ENCODE measurements at regions not wholly inside any gene's neighbourhood (a gene's known extent, or its start where the extent isn't known, plus 50 kb on each side); places are given as distances from the start of the nearest gene placed in this dataset.
"Not testable (repeated sequence)": the region's sequence is repeated elsewhere in the genome, so short reads cannot be mapped to it uniquely, and the experiment has no call there.

- DNase-seq (ENCODE audit: low spot score) = no peak
Measured at GRCh38 chr12:47373554-47374150, 293.9 kb upstream of the AMIGO2 start.

- DNase-seq (ENCODE audit: low spot score) = no peak
Measured at GRCh38 chr12:47370421-47370820, 290.7 kb upstream of the AMIGO2 start.

GRCh38 chr12:47369085-47369484 is 289.3 kb upstream of the AMIGO2 start:
- DNase-seq (ENCODE audit: low spot score) = no peak

GRCh38 chr12:47367912-47368537 is 288.3 kb upstream of the AMIGO2 start:
- DNase-seq (ENCODE audit: low spot score) = no peak

- DNase-seq (ENCODE audit: low spot score) = no peak
Measured at GRCh38 chr12:47366579-47366978, 286.8 kb upstream of the AMIGO2 start.

GRCh38 chr12:47366157-47366556 is 286.4 kb upstream of the AMIGO2 start:
- no peak for DNase-seq (ENCODE audit: low spot score)

- DNase-seq (ENCODE audit: low spot score) = not testable (repeated sequence)
Measured at GRCh38 chr12:47365443-47366076, 285.8 kb upstream of the AMIGO2 start.

GRCh38 chr12:47364261-47364660 is 284.5 kb upstream of the AMIGO2 start:
- no peak for DNase-seq (ENCODE audit: low spot score)

- DNase-seq (ENCODE audit: low spot score) = no peak
Measured at GRCh38 chr12:47362126-47362705, 282.5 kb upstream of the AMIGO2 start.

- DNase-seq (ENCODE audit: low spot score) = peak; percentile 31
Measured at GRCh38 chr12:47361389-47362021, 281.7 kb upstream of the AMIGO2 start.

GRCh38 chr12:47360771-47361388 is 281.1 kb upstream of the AMIGO2 start:
- DNase-seq (ENCODE audit: low spot score) = peak; percentile 27

- DNase-seq (ENCODE audit: low spot score) = no peak
Measured at GRCh38 chr12:47360093-47360480, 280.3 kb upstream of the AMIGO2 start.

- no peak for DNase-seq (ENCODE audit: low spot score)
Measured at GRCh38 chr12:47359310-47360092, 279.7 kb upstream of the AMIGO2 start.

GRCh38 chr12:47357006-47357405 is 277.2 kb upstream of the AMIGO2 start:
- not testable (repeated sequence) for DNase-seq (ENCODE audit: low spot score)

GRCh38 chr12:47356129-47356700 is 276.5 kb upstream of the AMIGO2 start:
- peak; percentile 47 for DNase-seq (ENCODE audit: low spot score)

GRCh38 chr12:47353508-47353907 is 273.7 kb upstream of the AMIGO2 start:
- no peak for DNase-seq (ENCODE audit: low spot score)

- no peak for DNase-seq (ENCODE audit: low spot score)
Measured at GRCh38 chr12:47352067-47352466, 272.3 kb upstream of the AMIGO2 start.

GRCh38 chr12:47351526-47351925 is 271.8 kb upstream of the AMIGO2 start:
- no peak for DNase-seq (ENCODE audit: low spot score)

- DNase-seq (ENCODE audit: low spot score) = no peak
Measured at GRCh38 chr12:47350062-47350408, 270.3 kb upstream of the AMIGO2 start.

GRCh38 chr12:47349137-47350061 is 269.6 kb upstream of the AMIGO2 start:
- DNase-seq (ENCODE audit: low spot score) = no peak

Measured in globus pallidus (tissue), 1 donor.